Activated T-helper 17 cell treated with anti-CD3 and anti-CD28 coated beads, Interleukin-2, amount 50 U/mL, for 72 hours (primary cell): ENCODE measurements at regions not wholly inside any gene's neighbourhood (a gene's known extent, or its start where the extent isn't known, plus 50 kb on each side); places are given as distances from the start of the nearest gene placed in this dataset.
A peak's percentile ranks its signal among the peaks of the same experiment; 100 is the strongest.

ENCODE experiments used
- ATAC-seq: fragments of 150-1000 bp; cut with Tn5 transposase; replicated peaks from 2 replicates; pipeline ENCODE4 v1.10.0; 2021; ENCODE audit warnings: mild to moderate bottlenecking, moderate library complexity
- H3K27ac Mint-ChIP-seq: one replicate; pipeline ENCODE4 v1.8.0; 2022; ENCODE audit warnings: mixed read lengths
- H3K27me3 Mint-ChIP-seq: one replicate; pipeline ENCODE4 v1.8.0; 2022; ENCODE audit warnings: mixed read lengths
- H3K36me3 Mint-ChIP-seq: one replicate; pipeline ENCODE4 v1.8.0; 2022; ENCODE audit warnings: low read depth, mild to moderate bottlenecking, mixed read lengths
- H3K4me1 Mint-ChIP-seq: one replicate; pipeline ENCODE4 v1.8.0; 2022; ENCODE audit warnings: mixed read lengths
- H3K4me3 Mint-ChIP-seq: one replicate; pipeline ENCODE4 v1.8.0; 2022; ENCODE audit warnings: mild to moderate bottlenecking, mixed read lengths
- H3K9me3 Mint-ChIP-seq: one replicate; pipeline ENCODE4 v1.8.0; 2022; ENCODE audit warnings: mixed read lengths

DNA sequence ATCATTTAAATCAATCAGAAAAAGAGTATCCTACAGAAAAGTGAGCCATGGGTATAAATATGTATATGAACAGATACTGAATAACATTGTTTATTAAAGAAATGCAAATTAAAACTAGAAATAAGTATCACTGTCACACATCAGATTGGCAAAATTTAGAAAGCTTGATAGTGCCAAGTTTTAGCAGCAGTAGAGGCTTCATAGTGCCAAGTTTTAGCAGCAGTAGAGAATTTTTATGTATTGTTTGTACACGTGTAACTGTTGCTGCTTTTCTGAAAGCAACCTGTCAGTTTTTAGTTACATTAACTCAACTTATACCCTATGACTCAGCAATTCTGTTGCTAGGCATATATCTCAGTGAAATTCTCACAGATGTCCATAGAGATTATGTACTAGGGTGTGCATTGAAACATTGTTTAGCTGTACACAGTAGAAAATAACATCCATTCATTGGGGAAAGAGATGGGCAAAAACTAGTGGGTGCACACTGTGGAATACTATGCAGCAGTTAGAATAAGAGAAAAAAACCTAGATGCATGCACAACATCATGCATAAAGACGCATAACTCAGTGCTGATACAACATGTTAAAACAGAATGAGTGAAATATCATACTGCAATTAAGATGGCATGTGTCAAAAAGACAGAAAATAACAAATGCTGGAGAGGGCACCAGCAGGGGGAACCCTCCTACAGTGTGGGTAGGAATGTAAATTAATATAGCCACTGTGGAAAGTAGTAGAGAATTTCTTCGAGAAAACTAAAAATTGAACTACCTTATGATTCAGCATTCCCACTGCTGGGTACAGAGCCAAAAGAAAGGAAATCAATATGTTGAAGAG lies 294.5 kb upstream of the NT5C1B start:
- no peak overlapping the region for H3K4me3 Mint-ChIP-seq
- no peak overlapping the region for H3K27ac Mint-ChIP-seq
- no peaks in the 10 kb centered on the region for H3K27me3 Mint-ChIP-seq
- ATAC-seq = no peak
- no peaks in the 10 kb centered on the region for H3K36me3 Mint-ChIP-seq
- H3K4me1 Mint-ChIP-seq = no peaks in the 10 kb centered on the region
- no peaks in the 10 kb centered on the region for H3K9me3 Mint-ChIP-seq

DNA sequence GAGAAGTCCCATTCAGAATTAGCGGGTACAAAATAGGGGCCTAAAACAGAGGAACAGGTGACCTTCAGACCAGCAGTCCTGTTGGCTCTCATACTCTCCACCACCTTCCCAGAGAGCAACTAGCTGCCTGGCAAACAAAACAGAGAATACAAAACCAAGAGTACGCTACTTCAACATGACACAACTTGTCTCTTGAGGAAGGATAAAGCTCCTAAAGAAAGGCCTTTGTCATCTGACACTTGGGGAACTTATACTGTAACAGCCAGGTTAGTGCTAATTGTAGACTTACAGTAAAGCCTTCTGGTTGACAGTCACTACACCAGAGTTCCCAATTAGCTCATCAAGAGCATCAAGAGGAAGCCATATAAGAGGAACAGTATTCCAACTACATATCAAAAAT lies 282.1 kb upstream of the NT5C1B start:
- H3K27me3 Mint-ChIP-seq = no peaks in the 10 kb centered on the region
- no peak for ATAC-seq
- no peaks in the 10 kb centered on the region for H3K36me3 Mint-ChIP-seq
- H3K9me3 Mint-ChIP-seq = peaks cover 3% of the 10 kb centered on the region
- H3K4me3 Mint-ChIP-seq = no peak overlapping the region
- no peak overlapping the region for H3K27ac Mint-ChIP-seq
- H3K4me1 Mint-ChIP-seq = no peaks in the 10 kb centered on the region

DNA sequence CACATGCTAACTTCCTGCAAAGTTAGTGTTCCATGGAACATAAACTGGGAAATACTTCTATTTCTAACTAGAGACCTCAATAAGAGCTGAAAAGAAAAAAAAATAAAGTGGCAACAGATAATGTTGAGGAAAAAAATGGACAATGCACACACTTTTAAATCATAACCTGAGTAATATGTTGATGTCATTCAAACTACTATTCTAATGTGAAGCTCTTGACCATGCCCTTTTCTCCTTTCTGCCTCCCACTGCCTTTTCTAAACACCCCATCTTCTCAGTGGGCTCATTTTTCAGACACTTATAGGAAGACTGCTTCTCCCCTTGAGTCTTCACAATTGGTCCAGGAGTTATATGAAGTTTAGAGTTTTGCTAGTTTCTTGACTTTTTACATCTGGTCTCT lies 280.9 kb upstream of the NT5C1B start:
- H3K27ac Mint-ChIP-seq = no peak overlapping the region
- H3K4me3 Mint-ChIP-seq = no peak overlapping the region
- ATAC-seq = no peak
- H3K4me1 Mint-ChIP-seq = no peaks in the 10 kb centered on the region
- no peaks in the 10 kb centered on the region for H3K36me3 Mint-ChIP-seq
- peaks cover 3% of the 10 kb centered on the region for H3K9me3 Mint-ChIP-seq
- H3K27me3 Mint-ChIP-seq = no peaks in the 10 kb centered on the region

DNA sequence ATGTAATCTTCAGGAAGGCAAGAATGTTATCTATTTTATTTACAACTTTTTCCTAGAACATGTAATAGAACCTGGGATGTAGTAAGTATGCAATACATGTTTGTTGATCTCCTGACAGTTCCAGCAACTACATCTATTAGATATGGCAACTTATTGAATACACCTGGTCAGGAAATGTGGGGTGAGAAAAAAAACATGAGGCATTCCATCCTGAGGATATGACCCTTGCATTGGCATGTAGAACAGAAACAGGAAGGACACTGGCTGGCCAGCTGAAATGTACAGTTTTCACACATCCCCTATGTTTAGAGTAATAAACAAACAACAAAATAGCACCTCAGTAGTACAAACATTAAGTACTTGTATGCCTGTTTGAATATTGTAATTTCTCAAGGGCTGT lies 272.6 kb upstream of the NT5C1B start:
- Mint-ChIP-seq H3K27ac (no peak overlapping the region), H3K9me3 (peaks cover 7% of the 10 kb centered on the region), H3K36me3 (no peaks in the 10 kb centered on the region), H3K4me3 (no peak overlapping the region), H3K4me1 (no peaks in the 10 kb centered on the region), H3K27me3 (no peaks in the 10 kb centered on the region)
- no peak for ATAC-seq

DNA sequence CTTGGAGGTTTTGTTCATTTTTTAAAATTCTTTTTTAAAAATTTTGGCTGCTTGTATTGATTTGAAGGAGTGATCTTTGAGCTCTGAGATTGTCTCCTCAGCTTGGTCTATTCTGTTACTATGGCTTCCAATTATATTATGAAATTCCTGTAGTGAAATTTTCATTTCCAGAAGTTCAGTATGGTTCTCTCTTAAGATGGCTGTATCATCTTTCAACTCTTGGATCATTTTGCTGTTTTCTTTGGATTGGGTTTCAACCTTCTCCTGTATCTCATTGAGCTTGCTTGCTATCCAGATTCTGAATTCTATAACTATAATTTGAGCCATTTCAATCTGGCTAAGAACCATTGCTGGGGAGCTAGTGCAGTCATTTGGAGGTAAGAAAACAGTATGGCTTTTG lies 270.8 kb upstream of the NT5C1B start:
- Mint-ChIP-seq H3K4me3 (no peak overlapping the region), H3K36me3 (no peaks in the 10 kb centered on the region), H3K4me1 (no peaks in the 10 kb centered on the region), H3K9me3 (peaks cover 6% of the 10 kb centered on the region), H3K27ac (no peak overlapping the region), H3K27me3 (no peaks in the 10 kb centered on the region)
- no peak for ATAC-seq

DNA sequence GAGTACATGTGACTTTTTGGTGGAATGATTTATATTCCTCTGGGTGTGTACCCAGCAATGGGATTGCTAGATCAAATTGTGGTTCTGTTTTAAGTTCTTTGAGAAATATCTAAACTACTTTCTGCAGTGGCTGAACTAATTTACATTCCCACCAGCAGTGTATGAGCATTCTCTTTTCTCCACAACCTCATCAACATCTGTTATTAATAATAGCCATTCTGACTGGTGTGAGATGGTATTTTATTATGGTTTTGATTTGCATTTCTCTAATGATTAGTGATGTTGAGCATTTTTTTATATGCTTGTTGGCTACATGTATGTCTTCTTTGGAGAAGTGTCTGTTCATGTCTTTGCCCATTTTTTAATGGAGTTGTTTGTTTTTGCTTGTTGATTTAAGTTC lies 267.4 kb upstream of the NT5C1B start:
- H3K36me3 Mint-ChIP-seq = no peaks in the 10 kb centered on the region
- H3K4me3 Mint-ChIP-seq = no peak overlapping the region
- ATAC-seq = no peak
- no peaks in the 10 kb centered on the region for H3K27me3 Mint-ChIP-seq
- no peaks in the 10 kb centered on the region for H3K4me1 Mint-ChIP-seq
- no peak overlapping the region for H3K27ac Mint-ChIP-seq
- H3K9me3 Mint-ChIP-seq = peaks cover 3% of the 10 kb centered on the region

DNA sequence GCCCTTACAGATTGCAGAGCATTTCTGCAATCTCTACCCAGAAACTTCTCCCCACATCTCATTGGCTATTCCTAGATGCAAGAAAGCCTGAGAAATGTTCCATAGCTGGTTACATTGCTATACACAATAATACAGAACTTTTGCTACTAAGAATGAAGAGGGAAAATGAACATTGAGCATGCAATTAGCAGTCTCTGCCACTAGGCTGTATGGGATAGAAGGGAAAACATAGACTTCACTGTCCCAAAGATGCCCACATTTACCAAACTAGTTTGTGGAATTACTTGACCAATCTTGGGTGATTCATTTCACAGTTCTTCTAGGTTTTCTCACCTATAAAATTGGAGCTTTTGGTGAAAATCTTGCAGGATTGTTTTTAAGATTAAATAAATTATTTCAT lies 265.7 kb upstream of the NT5C1B start:
- no peaks in the 10 kb centered on the region for H3K36me3 Mint-ChIP-seq
- no peaks in the 10 kb centered on the region for H3K4me1 Mint-ChIP-seq
- no peaks in the 10 kb centered on the region for H3K9me3 Mint-ChIP-seq
- H3K27ac Mint-ChIP-seq = no peak overlapping the region
- no peak for ATAC-seq
- no peaks in the 10 kb centered on the region for H3K27me3 Mint-ChIP-seq
- no peak overlapping the region for H3K4me3 Mint-ChIP-seq

DNA sequence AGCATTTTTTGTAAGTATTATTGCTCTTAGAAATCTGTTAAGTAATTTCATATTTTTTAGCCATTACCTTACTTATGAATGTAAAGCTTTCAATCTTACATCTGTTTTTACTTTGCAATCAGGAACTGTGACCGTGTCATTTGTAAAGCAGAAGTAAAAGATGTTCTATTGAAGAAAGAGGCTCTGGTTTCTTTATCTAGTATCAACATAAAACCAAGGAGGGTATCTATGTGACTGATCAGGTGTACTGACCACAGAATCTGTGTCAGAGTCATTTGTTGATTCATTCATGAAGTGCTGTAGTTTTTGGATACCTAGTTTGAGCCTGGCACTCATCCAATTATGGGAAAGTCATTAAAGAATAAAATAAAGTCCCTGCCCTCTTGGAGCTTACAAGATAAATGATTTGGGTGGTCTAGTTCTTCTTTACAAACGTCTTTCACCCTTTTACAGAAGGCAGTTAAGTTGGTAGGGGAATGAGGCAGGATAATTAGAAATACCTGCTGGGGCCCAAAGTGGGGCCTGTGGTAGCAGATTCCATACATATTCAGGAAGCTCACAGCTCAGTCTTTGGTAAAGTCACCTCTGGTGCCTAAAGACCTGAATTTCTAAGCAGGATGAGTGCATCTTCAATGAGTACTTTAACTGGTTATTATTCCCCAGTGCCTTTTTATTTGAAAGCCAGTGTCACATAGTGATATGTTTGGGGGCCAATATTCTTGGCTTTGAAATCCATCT lies 260.6 kb upstream of the NT5C1B start:
- Mint-ChIP-seq H3K36me3 (no peaks in the 10 kb centered on the region), H3K9me3 (no peaks in the 10 kb centered on the region)
- ATAC-seq = peak; percentile 49

DNA sequence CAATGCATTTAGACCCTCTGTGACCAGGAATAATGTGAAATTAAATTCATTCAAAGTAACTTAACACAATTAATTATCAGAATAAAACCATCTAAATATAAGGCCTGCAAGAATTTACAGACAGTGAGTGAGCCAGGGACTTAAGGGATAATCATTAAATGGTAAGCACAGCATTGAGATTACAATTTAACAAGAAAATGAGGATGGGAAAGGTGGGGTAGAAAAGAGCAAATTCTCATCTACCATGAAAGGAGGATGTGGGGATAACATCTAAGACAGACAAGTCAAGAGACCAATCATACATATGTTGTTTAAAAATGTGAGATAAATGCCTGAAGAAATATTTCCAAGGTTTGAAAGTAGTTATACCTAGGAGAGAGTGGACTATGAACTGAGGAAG lies 259.3 kb upstream of the NT5C1B start:
- Mint-ChIP-seq H3K27me3 (no peaks in the 10 kb centered on the region), H3K36me3 (no peaks in the 10 kb centered on the region), H3K27ac (no peak overlapping the region), H3K4me3 (no peak overlapping the region), H3K9me3 (no peaks in the 10 kb centered on the region), H3K4me1 (no peaks in the 10 kb centered on the region)
- ATAC-seq = no peak

More for the DNA sequence above, 260.6 kb upstream of the NT5C1B start:
- Mint-ChIP-seq H3K27me3 (no peaks in the 10 kb centered on the region), H3K4me3 (no peak overlapping the region), H3K27ac (no peak overlapping the region), H3K4me1 (no peaks in the 10 kb centered on the region)

DNA sequence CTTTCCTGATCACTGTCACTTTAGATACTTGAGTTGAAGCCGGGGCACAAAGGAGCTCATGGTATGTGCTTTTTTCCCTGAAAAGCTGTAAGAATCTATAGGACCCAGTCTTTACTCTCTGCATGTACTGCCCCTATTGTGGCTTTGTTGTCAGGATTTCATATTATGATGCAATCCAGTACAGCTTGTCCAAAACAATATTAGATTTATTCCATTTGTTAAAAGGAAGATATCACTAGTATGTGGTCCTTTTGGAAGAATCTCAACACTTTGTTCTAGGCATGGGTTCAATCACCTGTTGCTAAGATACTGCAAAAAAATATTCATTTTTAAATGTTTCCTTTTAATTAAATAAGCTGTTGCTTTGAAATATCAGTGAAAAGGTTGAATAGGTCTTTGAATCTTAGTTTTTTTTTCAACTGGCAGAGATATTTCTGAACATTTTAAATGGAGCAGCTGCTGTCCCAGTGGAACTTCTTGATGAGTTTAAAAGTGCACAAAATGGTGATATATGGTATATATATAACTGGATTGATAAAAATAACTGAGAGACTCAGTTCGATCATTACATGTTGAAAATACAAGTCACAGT lies 256.6 kb upstream of the NT5C1B start:
- H3K27me3 Mint-ChIP-seq = no peaks in the 10 kb centered on the region
- H3K9me3 Mint-ChIP-seq = no peaks in the 10 kb centered on the region
- no peak for ATAC-seq
- no peak overlapping the region for H3K27ac Mint-ChIP-seq
- H3K4me3 Mint-ChIP-seq = no peak overlapping the region
- no peaks in the 10 kb centered on the region for H3K36me3 Mint-ChIP-seq
- H3K4me1 Mint-ChIP-seq = no peaks in the 10 kb centered on the region

DNA sequence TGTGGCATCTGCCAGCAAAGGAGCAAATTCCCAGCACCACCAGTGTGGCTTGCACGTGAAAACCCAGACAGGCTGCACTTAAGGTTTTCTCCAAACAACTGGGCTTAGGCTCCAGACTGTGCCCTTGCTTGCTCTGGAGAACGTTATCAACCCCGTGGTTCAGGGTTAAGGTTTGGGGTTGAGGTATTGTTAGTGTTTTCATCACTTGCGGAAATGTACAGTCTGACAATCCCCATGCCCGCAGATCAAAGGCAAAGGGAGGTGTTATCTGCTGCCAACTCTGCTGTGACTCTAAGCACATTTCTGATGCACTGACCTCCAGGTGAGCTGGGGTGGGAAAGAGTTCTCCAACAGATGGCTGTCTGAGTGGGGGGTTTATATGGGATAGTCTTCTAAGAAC lies 253.5 kb upstream of the NT5C1B start:
- ATAC-seq = no peak
- Mint-ChIP-seq H3K9me3 (no peaks in the 10 kb centered on the region), H3K27me3 (no peaks in the 10 kb centered on the region), H3K36me3 (no peaks in the 10 kb centered on the region), H3K27ac (no peak overlapping the region), H3K4me3 (no peak overlapping the region), H3K4me1 (no peaks in the 10 kb centered on the region)

DNA sequence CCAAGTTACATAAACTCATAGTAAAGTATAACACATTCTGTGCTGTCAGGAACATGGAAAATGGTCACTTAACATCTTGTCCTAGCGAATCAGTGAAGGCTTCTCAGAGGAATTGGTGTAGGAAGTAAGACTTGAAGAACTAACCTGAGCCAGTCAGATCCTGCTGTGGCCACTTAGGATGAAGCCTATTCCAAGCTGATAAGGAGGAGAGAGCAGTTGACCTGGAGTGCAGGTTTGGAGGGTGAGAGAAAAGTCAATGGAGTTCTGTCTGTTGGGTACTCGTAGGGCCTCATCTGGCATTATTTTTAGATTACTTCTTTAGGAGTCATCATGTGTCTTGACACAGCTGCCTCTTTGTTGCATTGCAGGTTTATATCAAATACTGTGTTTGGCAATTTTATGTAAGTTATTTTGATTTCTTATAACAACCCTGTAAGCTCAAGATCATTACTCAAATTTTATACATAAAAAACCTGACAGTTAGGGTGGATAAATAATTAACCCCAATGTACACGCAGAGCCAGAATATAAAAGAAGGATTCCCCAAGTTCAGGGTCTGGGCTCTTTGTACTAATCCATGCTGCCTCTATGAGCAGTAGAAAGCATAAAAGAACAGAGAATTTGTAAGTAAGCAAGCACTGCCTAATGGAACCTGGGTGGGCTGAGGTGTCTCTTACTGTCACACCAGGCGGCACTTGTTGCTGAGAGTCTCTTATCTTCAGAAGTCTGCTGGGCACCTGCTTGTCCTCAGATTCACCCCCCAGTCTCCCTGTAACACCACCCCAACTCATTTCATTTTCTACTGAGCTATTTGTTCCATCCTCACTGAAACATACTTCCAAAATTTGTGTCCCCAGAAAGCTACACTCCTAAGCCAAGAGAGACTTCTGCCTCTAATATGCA lies 252.1 kb upstream of the NT5C1B start:
- H3K27me3 Mint-ChIP-seq = no peaks in the 10 kb centered on the region
- H3K36me3 Mint-ChIP-seq = no peaks in the 10 kb centered on the region
- H3K4me1 Mint-ChIP-seq = no peaks in the 10 kb centered on the region
- no peaks in the 10 kb centered on the region for H3K9me3 Mint-ChIP-seq
- no peak overlapping the region for H3K27ac Mint-ChIP-seq
- no peak for ATAC-seq
- no peak overlapping the region for H3K4me3 Mint-ChIP-seq

DNA sequence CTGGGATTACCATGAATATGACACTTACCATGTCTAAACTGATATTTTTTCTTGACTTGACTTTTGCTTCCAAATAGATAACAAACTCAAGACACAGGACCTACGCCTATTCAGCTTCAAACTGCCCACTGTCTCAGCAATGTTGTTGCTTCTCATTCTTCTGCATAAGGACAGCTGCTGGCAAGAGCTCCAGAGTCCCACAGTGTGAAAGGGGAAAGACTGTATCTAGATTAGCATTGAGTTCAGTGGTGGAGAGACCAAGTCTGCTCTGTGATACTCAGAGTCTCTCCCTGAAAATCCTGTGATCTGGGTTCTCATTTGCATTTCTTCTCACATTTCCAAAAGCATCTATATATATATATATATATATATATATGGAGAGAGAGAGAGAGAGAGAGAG lies 247.9 kb upstream of the NT5C1B start:
- Mint-ChIP-seq H3K27me3 (no peaks in the 10 kb centered on the region), H3K27ac (no peak overlapping the region), H3K9me3 (no peaks in the 10 kb centered on the region), H3K36me3 (no peaks in the 10 kb centered on the region), H3K4me3 (no peak overlapping the region), H3K4me1 (no peaks in the 10 kb centered on the region)
- no peak for ATAC-seq

DNA sequence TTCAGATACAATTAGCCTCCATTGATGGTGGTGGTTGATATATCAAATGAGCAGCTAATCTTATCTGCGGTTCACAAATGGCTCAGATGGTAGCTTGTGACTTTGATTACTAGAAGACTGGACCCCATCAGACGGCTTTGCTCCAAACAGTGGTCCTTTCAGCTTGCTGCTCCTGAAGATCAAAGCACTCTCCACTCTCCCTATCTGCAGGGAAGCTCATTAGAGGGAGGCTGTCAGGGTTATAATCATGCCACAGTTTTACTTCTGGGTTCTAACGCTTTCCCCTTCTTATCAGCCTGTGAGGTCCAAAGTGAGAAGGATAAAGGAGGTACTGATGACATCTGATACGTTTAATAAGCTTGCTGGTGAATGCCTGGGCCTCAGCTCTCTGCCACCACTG lies 247.1 kb upstream of the NT5C1B start:
- no peaks in the 10 kb centered on the region for H3K27me3 Mint-ChIP-seq
- no peak overlapping the region for H3K4me3 Mint-ChIP-seq
- H3K9me3 Mint-ChIP-seq = no peaks in the 10 kb centered on the region
- H3K27ac Mint-ChIP-seq = no peak overlapping the region
- ATAC-seq = no peak
- H3K4me1 Mint-ChIP-seq = no peaks in the 10 kb centered on the region
- no peaks in the 10 kb centered on the region for H3K36me3 Mint-ChIP-seq
